ENCODE measurements at regions not wholly inside any gene's neighbourhood (a gene's known extent, or its start where the extent isn't known, plus 50 kb on each side); places are given as distances from the start of the nearest gene placed in this dataset.

- TF ChIP-seq POLR2AphosphoS5 (IDR thresholded peaks at IDR 0.05; ENCODE audit: borderline replicate concordance, low read depth, low read length) (no peak), EZH2 (IDR thresholded peaks at IDR 0.05) (no peak)
These were observed 398.6 kb downstream of the RFPL4B start for GRCh38 chr6:112745765-112746164.

Measured in SK-N-MC (cell line).